ENCODE measurements at regions not wholly inside any gene's neighbourhood (a gene's known extent, or its start where the extent isn't known, plus 50 kb on each side); places are given as distances from the start of the nearest gene placed in this dataset.

GRCh38 chr12:92444763-92445162, 258.0 kb upstream of the PLEKHG7 start (continued):
- TF ChIP-seq, protein P1, sequence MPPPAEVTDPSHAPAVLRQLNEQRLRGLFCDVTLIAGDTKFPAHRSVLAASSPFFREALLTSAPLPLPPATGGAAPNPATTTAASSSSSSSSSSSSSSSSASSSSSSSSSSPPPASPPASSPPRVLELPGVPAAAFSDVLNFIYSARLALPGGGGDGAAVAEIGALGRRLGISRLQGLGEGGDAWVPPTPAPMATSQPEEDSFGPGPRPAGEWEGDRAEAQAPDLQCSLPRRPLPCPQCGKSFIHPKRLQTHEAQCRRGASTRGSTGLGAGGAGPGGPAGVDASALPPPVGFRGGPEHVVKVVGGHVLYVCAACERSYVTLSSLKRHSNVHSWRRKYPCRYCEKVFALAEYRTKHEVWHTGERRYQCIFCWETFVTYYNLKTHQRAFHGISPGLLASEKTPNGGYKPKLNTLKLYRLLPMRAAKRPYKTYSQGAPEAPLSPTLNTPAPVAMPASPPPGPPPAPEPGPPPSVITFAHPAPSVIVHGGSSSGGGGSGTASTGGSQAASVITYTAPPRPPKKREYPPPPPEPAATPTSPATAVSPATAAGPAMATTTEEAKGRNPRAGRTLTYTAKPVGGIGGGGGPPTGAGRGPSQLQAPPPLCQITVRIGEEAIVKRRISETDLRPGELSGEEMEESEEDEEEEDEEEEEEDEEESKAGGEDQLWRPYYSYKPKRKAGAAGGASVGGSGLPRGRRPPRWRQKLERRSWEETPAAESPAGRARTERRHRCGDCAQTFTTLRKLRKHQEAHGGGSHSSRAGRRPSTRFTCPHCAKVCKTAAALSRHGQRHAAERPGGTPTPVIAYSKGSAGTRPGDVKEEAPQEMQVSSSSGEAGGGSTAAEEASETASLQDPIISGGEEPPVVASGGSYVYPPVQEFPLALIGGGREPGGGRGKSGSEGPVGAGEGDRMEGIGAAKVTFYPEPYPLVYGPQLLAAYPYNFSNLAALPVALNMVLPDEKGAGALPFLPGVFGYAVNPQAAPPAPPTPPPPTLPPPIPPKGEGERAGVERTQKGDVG (CRISPR knock-in tag; IDR thresholded peaks at IDR 0.05): 0 out of 2 replicates have a peak, but pooled peaks have one; percentile 57
- 0 out of 2 replicates have a peak, but pooled peaks have one; percentile 19 for TF ChIP-seq SPI1 (IDR thresholded peaks at IDR 0.05; ENCODE audit: borderline replicate concordance, insufficient read depth, low read depth, low read length)
- TF ChIP-seq KAT2A (conservative IDR thresholded peaks at IDR 0.05; ENCODE audit: control insufficient read depth, low read depth, low read length): no peak
- TF ChIP-seq, protein P2, sequence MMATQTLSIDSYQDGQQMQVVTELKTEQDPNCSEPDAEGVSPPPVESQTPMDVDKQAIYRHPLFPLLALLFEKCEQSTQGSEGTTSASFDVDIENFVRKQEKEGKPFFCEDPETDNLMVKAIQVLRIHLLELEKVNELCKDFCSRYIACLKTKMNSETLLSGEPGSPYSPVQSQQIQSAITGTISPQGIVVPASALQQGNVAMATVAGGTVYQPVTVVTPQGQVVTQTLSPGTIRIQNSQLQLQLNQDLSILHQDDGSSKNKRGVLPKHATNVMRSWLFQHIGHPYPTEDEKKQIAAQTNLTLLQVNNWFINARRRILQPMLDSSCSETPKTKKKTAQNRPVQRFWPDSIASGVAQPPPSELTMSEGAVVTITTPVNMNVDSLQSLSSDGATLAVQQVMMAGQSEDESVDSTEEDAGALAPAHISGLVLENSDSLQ (IDR thresholded peaks at IDR 0.05): 0 out of 2 replicates have a peak, but pooled peaks have one; percentile 4
- TF ChIP-seq TCF12 (IDR thresholded peaks at IDR 0.05; ENCODE audit: low read depth, low read length): no peak
- TF ChIP-seq ZZZ3 (IDR thresholded peaks at IDR 0.05; ENCODE audit: control insufficient read depth, insufficient read length, low read depth): no peak
- peak; percentile 38; the same call in 1 of the 2 replicates for TF ChIP-seq YY1 (IDR thresholded peaks at IDR 0.05; ENCODE audit: low read depth, low read length)
- no peak for TF ChIP-seq BRCA1 (IDR thresholded peaks at IDR 0.05; ENCODE audit: low read depth, low read length)
- TF ChIP-seq BCL11A (IDR thresholded peaks at IDR 0.05; ENCODE audit: low read depth, low read length): 0 out of 2 replicates have a peak, but pooled peaks have one; percentile 23
- TF ChIP-seq CREB1 (IDR thresholded peaks at IDR 0.05; ENCODE audit: low read depth): 0 out of 2 replicates have a peak, but pooled peaks have one; percentile 12
- 0 out of 2 replicates have a peak, but pooled peaks have one; percentile 20 for TF ChIP-seq NFYB (IDR thresholded peaks at IDR 0.05; ENCODE audit: insufficient read depth, low read depth, low read length)
- 0 out of 2 replicates have a peak, but pooled peaks have one; percentile 21 for TF ChIP-seq IRF4 (IDR thresholded peaks at IDR 0.05; ENCODE audit: low read depth, low read length)

Measured in GM12878 (cell line).